ENCODE measurements at regions not wholly inside any gene's neighbourhood (a gene's known extent, or its start where the extent isn't known, plus 50 kb on each side); places are given as distances from the start of the nearest gene placed in this dataset.
"Not testable (repeated sequence)": the region's sequence is repeated elsewhere in the genome, so short reads cannot be mapped to it uniquely, and the experiment has no call there.

DNA sequence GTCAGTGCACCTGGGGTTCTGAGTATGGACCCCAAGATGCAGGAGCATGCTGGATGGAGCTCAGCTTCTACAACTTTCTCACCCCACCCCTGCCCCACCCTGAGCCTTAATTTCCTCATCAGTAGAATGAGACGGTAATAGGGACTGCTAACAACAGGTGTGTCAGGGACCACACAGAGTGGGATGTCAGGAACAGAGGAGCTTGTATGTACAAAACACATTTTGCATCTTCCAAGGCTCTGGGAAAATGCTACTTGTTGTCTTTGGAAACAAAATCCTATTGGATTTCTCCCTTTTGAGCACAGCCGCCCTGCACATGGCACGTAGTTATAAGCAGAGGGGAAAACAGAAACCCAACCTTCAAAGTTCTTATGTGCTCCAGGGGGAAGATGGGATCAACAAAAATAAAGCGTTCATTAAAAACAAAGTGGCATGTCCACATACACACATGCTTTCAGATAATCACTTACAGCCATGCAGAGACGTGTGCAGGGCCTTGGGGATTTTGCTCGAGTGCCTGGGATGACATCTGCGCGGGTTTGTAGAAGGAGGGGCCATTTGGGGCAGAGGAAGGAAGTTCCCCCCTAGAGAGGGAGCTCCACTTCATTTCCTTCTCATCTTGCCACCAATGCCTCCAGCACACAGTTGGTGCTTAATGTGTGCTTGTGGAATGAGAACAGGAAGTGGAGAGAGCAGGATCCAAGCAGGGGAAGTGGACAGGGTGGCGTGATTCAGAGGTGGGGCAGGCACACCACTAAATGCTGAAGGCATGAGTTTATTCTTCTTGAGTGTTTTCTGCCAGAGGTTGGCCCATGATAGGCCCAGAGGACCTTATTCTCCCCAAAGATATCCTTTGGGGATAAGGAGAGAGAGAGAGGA lies 138.9 kb downstream of the SMIM20 start:
- DNase-seq (ENCODE audit: low spot score): no peak
- intact Hi-C loops (cut with micrococcal nuclease): no loop called here
- Mint-ChIP-seq H3K9me3 (peaks cover 11% of the 10 kb centered on the region), H3K27me3 (ENCODE audit: insufficient read depth) (no peaks in the 10 kb centered on the region), H3K27ac (no peak overlapping the region), H3K36me3 (ENCODE audit: low read depth) (peaks cover 1% of the 10 kb centered on the region), H3K4me1 (ENCODE audit: low read depth) (peaks cover 29% of the 10 kb centered on the region), H3K4me3 (no peak overlapping the region)

DNA sequence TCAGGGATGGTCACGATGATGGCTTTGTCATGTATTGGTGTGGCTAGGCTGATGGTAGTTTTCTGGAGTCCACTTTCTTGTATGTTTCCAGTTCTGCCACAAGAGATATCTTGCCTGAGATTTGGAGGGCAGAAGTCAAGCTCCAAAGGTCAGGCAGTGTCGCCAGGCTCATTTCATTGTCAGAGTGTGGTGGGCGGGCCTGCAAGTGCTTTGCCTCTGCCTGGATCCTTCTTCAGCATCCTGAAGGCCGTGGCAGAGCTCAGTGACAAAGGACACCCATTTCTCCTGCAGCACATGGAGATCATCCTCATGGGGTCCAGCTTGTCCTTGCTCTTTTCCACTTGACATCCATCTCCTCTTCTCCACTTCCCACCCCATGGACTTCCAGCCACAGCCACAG lies 139.7 kb downstream of the SMIM20 start:
- H3K4me1 Mint-ChIP-seq (ENCODE audit: low read depth): peaks cover 35% of the 10 kb centered on the region
- intact Hi-C loops (cut with micrococcal nuclease): no loop called here
- peaks cover 1% of the 10 kb centered on the region for H3K36me3 Mint-ChIP-seq (ENCODE audit: low read depth)
- no peak overlapping the region for H3K4me3 Mint-ChIP-seq
- no peak overlapping the region for H3K27ac Mint-ChIP-seq
- peaks cover 11% of the 10 kb centered on the region for H3K9me3 Mint-ChIP-seq
- no peak for DNase-seq (ENCODE audit: low spot score)
- H3K27me3 Mint-ChIP-seq (ENCODE audit: insufficient read depth): no peaks in the 10 kb centered on the region

DNA sequence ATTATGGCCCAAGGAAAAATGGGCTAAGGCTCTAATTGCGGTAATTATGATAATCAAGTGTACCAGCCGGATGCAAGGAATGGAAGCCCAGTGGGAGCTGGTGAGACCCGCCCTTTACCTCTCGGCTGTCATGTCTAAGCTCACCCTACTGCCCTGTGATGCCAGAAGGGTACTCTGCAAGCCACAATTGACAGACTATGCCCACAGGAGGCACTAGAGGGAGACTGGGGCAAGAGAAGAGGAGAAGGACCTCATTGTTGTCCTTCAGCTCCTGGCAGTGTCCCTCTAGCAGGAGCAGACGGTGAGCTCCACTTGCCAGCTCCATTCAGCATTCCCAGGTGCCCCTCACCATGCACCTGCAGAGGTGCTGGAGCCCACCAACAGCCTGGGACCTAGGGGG lies 141.8 kb downstream of the SMIM20 start:
- Mint-ChIP-seq H3K27ac (no peak overlapping the region), H3K9me3 (peaks cover 21% of the 10 kb centered on the region), H3K36me3 (ENCODE audit: low read depth) (peaks cover 4% of the 10 kb centered on the region), H3K4me1 (ENCODE audit: low read depth) (peaks cover 42% of the 10 kb centered on the region), H3K4me3 (no peak overlapping the region), H3K27me3 (ENCODE audit: insufficient read depth) (no peaks in the 10 kb centered on the region)
- intact Hi-C loops (cut with micrococcal nuclease): no loop called here
- no peak for DNase-seq (ENCODE audit: low spot score)

DNA sequence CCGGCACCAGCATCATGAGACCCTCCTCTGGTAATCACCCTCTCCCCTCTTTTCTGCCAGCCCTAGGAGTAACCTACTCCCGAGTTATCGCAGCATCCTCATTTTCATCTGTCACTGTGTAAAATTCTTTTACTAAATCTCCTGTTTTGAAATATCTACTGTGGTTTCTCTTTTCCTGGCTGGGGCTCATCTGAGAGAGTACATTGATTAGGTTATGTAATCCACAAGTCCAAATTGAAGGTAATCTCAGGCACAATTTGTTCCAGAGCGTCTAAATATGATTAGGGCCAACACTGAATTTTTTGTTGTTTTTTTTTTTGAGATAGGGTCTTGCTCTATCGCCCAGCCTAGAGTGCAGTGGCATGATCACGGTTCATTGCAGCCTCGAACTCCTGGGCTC lies 142.4 kb downstream of the SMIM20 start:
- DNase-seq (ENCODE audit: low spot score): no peak
- intact Hi-C loops (cut with micrococcal nuclease): no loop called here
- no peaks in the 10 kb centered on the region for H3K27me3 Mint-ChIP-seq (ENCODE audit: insufficient read depth)
- H3K36me3 Mint-ChIP-seq (ENCODE audit: low read depth): peaks cover 4% of the 10 kb centered on the region
- no peak overlapping the region for H3K4me3 Mint-ChIP-seq
- no peak overlapping the region for H3K27ac Mint-ChIP-seq
- peaks cover 47% of the 10 kb centered on the region for H3K4me1 Mint-ChIP-seq (ENCODE audit: low read depth)
- peaks cover 21% of the 10 kb centered on the region for H3K9me3 Mint-ChIP-seq

DNA sequence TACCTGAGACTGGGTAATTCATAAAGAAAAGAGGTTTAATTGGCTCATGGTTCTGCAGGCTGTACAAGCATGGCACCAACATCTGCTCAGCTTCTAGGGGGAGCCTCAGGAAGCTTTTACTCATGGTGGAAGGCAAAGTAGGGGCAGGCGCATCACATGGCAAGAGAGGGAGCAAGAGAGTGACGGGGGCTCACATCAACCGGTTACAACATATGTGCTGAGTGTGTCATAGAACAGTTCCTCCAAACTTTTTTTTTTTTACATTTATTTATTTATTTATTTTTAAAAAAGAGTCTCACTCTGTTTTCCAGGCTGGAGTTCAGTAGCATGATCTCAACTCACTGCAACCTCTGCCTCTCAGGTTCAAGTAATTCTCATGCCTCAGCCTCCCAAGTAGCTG lies 143.8 kb downstream of the SMIM20 start:
- DNase-seq (ENCODE audit: low spot score); H3K4me3 Mint-ChIP-seq; H3K27ac Mint-ChIP-seq; H3K27me3 Mint-ChIP-seq (ENCODE audit: insufficient read depth); H3K36me3 Mint-ChIP-seq (ENCODE audit: low read depth): not testable (repeated sequence)
- H3K4me1 Mint-ChIP-seq (ENCODE audit: low read depth): peaks cover 54% of the 10 kb centered on the region
- intact Hi-C loops (cut with micrococcal nuclease): loop anchor here (2.0 kb wide), 1 partner anchor 17 kb away; no protein-coding TSS in a partner anchor
- peaks cover 21% of the 10 kb centered on the region for H3K9me3 Mint-ChIP-seq

DNA sequence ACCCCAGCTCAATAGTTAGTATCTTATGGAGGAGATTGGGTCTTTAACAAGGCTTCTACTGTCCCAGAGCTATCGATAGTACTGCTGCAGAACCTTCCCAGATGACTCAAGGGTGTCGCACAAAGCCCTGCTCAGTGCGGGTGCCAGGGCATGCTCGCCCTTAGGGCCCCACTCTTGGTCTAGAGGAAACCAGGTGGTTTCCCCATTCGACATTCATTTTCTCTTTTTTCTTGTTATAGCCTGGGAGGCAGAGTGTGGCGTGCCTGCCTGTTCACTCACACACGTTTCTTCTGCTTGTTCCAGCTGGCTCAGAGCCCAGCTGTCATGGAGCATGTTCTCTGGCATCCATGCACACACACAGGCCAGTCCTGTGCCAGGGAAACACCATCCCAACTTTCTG lies 144.5 kb downstream of the SMIM20 start:
- intact Hi-C loops (cut with micrococcal nuclease): loop anchor here (2.0 kb wide), 1 partner anchor 16 kb away; no protein-coding TSS in a partner anchor
- H3K27ac Mint-ChIP-seq: peak overlapping the region; percentile 62
- H3K4me3 Mint-ChIP-seq: no peak overlapping the region
- H3K27me3 Mint-ChIP-seq (ENCODE audit: insufficient read depth): no peaks in the 10 kb centered on the region
- peaks cover 47% of the 10 kb centered on the region for H3K4me1 Mint-ChIP-seq (ENCODE audit: low read depth)
- H3K36me3 Mint-ChIP-seq (ENCODE audit: low read depth): peaks cover 4% of the 10 kb centered on the region
- DNase-seq (ENCODE audit: low spot score): no peak
- peaks cover 18% of the 10 kb centered on the region for H3K9me3 Mint-ChIP-seq

DNA sequence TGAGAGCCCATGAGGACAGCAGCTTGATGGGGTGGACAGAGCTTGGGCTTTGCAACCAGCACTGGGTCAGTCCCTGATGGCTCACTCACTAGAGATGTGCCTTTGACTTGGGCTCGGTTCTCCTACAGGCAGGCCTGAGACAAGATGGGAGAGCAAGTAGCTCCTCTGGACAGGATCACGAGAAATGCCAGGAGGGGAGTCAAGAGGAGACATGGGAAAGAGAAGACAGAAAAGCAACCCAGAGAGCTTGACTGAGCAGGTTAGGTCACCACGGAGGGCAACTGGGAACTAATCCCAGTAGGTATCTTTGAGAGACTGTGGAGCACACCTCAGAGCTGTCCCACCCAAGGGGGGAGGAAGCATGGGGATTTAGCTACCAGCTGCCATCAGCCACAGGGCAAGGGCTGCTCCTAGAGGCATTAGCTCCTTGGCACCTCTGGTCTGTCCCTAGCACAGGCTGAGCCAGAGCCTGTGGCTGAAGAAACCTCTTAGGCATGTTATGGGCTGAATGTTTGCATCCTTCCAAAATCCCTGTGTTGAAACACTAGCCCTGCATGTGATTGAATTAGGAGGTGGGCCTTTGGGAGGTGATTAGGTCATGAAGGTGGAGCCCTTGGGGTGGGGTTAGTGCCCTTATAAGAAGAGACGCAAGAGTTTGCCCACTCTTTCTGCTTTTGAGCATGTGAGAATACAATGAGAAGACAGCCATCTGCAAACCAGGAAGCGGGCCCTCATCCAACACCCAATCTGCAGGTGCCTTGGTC lies 145.6 kb downstream of the SMIM20 start:
- H3K9me3 Mint-ChIP-seq: peaks cover 15% of the 10 kb centered on the region
- H3K4me1 Mint-ChIP-seq (ENCODE audit: low read depth): peaks cover 39% of the 10 kb centered on the region
- H3K36me3 Mint-ChIP-seq (ENCODE audit: low read depth): peaks cover 4% of the 10 kb centered on the region
- DNase-seq (ENCODE audit: low spot score): no peak
- H3K4me3 Mint-ChIP-seq: no peak overlapping the region
- H3K27ac Mint-ChIP-seq: peak overlapping the region; percentile 67
- H3K27me3 Mint-ChIP-seq (ENCODE audit: insufficient read depth): no peaks in the 10 kb centered on the region
- intact Hi-C loops (cut with micrococcal nuclease): loop anchor here (2.0 kb wide), 1 partner anchor 15 kb away; no protein-coding TSS in a partner anchor

DNA sequence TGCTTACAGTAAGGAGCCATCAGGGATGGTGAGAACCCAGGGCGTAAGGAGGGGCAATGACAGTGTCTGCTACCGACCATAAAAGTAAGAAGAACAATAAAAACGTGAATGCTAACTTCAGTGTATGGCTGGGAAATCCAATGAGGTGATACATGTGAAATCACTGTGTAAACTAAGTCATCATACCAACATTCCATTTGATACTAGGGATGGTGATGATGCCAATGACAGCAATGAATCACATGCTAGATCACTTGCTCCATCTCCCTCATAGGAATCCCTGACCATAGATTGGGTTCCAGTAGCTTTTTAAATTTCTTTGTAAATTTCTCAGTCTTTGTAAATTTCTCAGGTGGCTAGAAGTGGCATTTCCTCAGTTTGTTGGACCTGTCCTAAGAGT lies 146.3 kb downstream of the SMIM20 start:
- Mint-ChIP-seq H3K27ac (no peak overlapping the region), H3K9me3 (peaks cover 10% of the 10 kb centered on the region), H3K36me3 (ENCODE audit: low read depth) (peaks cover 4% of the 10 kb centered on the region), H3K4me3 (no peak overlapping the region), H3K4me1 (ENCODE audit: low read depth) (peaks cover 35% of the 10 kb centered on the region), H3K27me3 (ENCODE audit: insufficient read depth) (no peaks in the 10 kb centered on the region)
- no peak for DNase-seq (ENCODE audit: low spot score)
- intact Hi-C loops (cut with micrococcal nuclease): no loop called here

DNA sequence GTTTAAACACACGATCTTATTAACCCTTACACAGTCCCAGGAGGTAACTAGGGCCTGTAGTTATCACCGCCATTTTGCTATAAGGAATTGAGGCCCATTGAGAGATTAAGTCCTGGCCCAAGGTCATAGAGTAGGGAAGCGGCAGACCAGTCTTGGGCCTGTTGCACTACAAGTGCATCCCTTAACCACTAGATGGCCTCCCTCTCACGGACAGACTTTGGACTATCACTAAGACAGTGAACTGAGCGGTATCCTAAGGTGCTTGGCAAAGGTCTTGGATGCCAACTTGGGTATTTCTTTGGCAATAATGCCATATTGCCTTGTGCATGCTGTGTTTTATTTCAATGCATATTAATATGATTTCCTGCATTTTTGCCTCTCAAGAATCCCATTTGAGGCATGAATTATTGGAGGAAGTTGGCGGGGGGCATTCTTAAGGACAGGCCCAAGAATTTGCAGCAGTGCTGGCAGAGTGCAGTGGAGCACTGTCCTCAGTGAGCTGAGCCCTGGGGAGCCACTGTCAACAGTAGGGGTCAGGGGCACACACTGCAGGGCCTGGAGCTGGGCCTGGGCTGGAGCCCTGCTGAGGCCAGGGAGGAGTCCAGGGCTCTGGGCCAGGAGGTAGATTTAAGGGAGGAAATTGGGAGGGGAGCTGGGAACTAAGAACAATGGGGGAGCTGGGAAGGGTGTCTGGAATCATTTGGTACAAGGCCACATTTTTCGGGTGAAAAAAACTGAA lies 147.4 kb downstream of the SMIM20 start:
- Mint-ChIP-seq H3K27ac (no peak overlapping the region), H3K36me3 (ENCODE audit: low read depth) (peaks cover 4% of the 10 kb centered on the region), H3K4me3 (no peak overlapping the region), H3K27me3 (ENCODE audit: insufficient read depth) (no peaks in the 10 kb centered on the region), H3K9me3 (peaks cover 10% of the 10 kb centered on the region), H3K4me1 (ENCODE audit: low read depth) (peaks cover 32% of the 10 kb centered on the region)
- intact Hi-C loops (cut with micrococcal nuclease): loop anchor here (1.0 kb wide), 1 partner anchor 349 kb away; no protein-coding TSS in a partner anchor
- no peak for DNase-seq (ENCODE audit: low spot score)

DNA sequence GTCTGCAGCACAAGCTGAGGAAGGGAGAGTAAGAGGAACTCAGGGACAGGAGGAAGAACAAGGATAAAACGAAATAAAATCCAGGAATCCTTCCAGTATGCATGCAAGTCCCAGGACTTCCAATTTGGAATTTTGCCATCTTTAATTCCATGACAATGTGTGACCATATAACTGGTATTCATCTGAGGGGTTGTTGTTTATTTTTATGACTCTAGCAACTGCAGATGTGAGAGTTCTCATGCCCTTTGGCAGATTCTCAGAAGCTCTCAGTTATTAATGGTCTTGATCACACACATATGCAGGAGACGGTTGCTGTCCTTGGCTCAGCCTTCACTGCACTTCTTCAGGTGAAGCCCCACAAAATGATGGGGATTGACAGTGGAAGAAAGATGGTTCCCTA lies 148.2 kb downstream of the SMIM20 start:
- Mint-ChIP-seq H3K4me3 (no peak overlapping the region), H3K36me3 (ENCODE audit: low read depth) (peaks cover 4% of the 10 kb centered on the region), H3K9me3 (peaks cover 10% of the 10 kb centered on the region), H3K27ac (peak overlapping the region; percentile 54), H3K4me1 (ENCODE audit: low read depth) (peaks cover 30% of the 10 kb centered on the region), H3K27me3 (ENCODE audit: insufficient read depth) (no peaks in the 10 kb centered on the region)
- intact Hi-C loops (cut with micrococcal nuclease): no loop called here
- no peak for DNase-seq (ENCODE audit: low spot score)

DNA sequence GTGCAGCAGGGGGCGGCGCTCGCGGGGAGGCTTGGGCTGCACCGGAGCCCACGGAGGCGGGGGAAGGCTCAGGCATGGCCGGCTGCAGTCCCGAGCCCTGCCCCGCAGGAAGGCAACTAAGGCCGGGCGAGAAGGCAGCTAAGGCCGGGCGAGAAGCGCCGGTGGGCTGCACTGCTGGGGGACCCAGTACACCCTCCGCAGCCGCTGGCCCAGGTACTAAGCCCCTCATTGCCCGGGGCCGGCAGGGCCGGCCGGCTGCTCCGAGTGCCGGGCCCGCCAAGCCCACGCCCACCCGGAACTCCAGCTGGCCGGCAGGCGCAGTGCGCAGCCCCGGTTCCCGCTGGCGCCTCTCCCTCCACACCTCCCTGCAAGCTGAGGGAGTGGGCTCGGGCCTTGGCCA lies 150.0 kb downstream of the SMIM20 start:
- peaks cover 10% of the 10 kb centered on the region for H3K9me3 Mint-ChIP-seq
- H3K27me3 Mint-ChIP-seq (ENCODE audit: insufficient read depth); intact Hi-C loops (cut with micrococcal nuclease); H3K27ac Mint-ChIP-seq; DNase-seq (ENCODE audit: low spot score); H3K4me3 Mint-ChIP-seq; H3K36me3 Mint-ChIP-seq (ENCODE audit: low read depth): not testable (repeated sequence)
- H3K4me1 Mint-ChIP-seq (ENCODE audit: low read depth): peaks cover 22% of the 10 kb centered on the region

DNA sequence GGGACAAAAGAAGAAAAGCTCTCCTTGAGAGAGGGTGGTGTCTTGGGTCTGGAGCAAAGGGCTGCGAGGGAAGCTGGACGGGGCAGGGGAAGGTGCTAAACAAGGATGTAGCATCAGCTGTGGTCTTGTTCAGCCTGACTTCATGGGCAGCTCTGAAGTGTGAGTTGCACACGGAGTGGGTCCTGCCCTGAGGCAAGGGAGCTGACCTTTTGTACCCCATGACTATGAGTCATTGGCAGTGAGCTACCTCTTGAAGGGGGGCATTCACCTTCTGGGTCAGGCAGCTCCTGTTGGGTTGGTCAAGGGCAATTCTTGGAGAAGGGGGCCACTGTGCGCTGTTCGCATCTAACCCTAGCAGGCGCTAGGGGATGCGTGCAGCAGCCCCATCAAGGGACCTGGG lies 151.8 kb downstream of the SMIM20 start:
- H3K9me3 Mint-ChIP-seq: no peaks in the 10 kb centered on the region
- H3K27me3 Mint-ChIP-seq (ENCODE audit: insufficient read depth): no peaks in the 10 kb centered on the region
- peaks cover 29% of the 10 kb centered on the region for H3K4me1 Mint-ChIP-seq (ENCODE audit: low read depth)
- H3K36me3 Mint-ChIP-seq (ENCODE audit: low read depth): no peaks in the 10 kb centered on the region
- no peak overlapping the region for H3K4me3 Mint-ChIP-seq
- intact Hi-C loops (cut with micrococcal nuclease): no loop called here
- no peak overlapping the region for H3K27ac Mint-ChIP-seq
- DNase-seq (ENCODE audit: low spot score): no peak
